Adrenal gland (tissue), 9 donors: ENCODE measurements at regions not wholly inside any gene's neighbourhood (a gene's known extent, or its start where the extent isn't known, plus 50 kb on each side); places are given as distances from the start of the nearest gene placed in this dataset.

Experiments used
- DNase-seq, 7 donors: peaks; one replicate each; pipeline ENCODE4 v3.0.0-alpha.2; 2019 to 2020
- H3K27ac ChIP-seq, 5 donors: fragments of 200-600 bp; sonication (generic) in 4 of 5; 1 replicate in 3 of 5; 2 replicates in 2 of 5; pipeline versions ENCODE4 v1.5.1 to v1.8.0; 2016 to 2020; ENCODE audit warnings: mild to moderate bottlenecking in 1 of 5
- H3K27me3 ChIP-seq: fragments of 200-600 bp; 2 replicates; pipeline ENCODE4 v1.8.0; 2021
- H3K36me3 ChIP-seq, 2 donors: fragments of 200-600 bp; replicated peaks in 1 of 2; 1 replicate in 1 of 2; 2 replicates in 1 of 2; pipeline versions ENCODE4 v1.5.1 to v1.8.0; 2018 to 2022
- H3K4me1 ChIP-seq, 2 donors: fragments of 200-600 bp; replicated peaks in 1 of 2; 1 replicate in 1 of 2; 2 replicates in 1 of 2; pipeline versions ENCODE4 v1.5.1 to v1.8.0; 2018 to 2021
- H3K4me3 ChIP-seq, 4 donors: fragments of 200-600 bp; sonication (generic) in 3 of 4; one replicate each; pipeline ENCODE4 v1.5.1; 2016 to 2018
- H3K9me3 ChIP-seq, 3 donors: fragments of 200-600 bp; sonication (generic) in 1 of 3; replicated peaks in 1 of 3; 1 replicate in 2 of 3; 2 replicates in 1 of 3; pipeline versions ENCODE4 v1.5.1 to v1.8.0; 2016 to 2021
- POLR2A ChIP-seq, 2 donors: fragments of 450-650 bp; IDR thresholded peaks; one replicate each; pipeline ENCODE4 v1.6.1; 2017; ENCODE audit warnings: antibody characterized with exemption in 2 of 2, mild to moderate bottlenecking in 2 of 2, moderate library complexity in 1 of 2
- WGBS, 4 donors: extraction: QIAGEN DNeasy Blood & Tissue Kit in 2 of 4; methylation state at CpG; one replicate each; pipeline versions ENCODE4 v1.1.5 to v1.1.7; 2013 to 2017; 5-methylcytosine and 5-hydroxymethylcytosine counted together
- intact Hi-C, 2 donors: fragments of 100-400 bp; cut with DNase I; formaldehyde crosslinking; loops; one replicate each; pipeline versions ENCODE4 v1.14.1 to v1.15.0; 2022 to 2023
- TF ChIP-seq, protein P1 (sequence below), 6 experiments: fragments of 450-650 bp in 4 of 6; fragments of 200-600 bp in 2 of 6; sonication (generic) in 1 of 6; IDR thresholded peaks; 1 replicate in 5 of 6; 2 replicates in 1 of 6; pipeline versions ENCODE4 v1.5.1 to v1.8.0; 2016 to 2021; ENCODE audit warnings: antibody characterized with exemption in 6 of 6, mild to moderate bottlenecking in 2 of 6, moderate library complexity in 1 of 6
- donor health status: healthy with polysubstance abuse.
- donor health status: Bipolar disorder and iron deficiency.
- donor health status: DM: yes; HTN: yes; CAD: no.
- donor health status: DM: no; HTN: no; CAD: no.
- donor health status: DM: no; HTN: no; CAD: no.

DNA sequence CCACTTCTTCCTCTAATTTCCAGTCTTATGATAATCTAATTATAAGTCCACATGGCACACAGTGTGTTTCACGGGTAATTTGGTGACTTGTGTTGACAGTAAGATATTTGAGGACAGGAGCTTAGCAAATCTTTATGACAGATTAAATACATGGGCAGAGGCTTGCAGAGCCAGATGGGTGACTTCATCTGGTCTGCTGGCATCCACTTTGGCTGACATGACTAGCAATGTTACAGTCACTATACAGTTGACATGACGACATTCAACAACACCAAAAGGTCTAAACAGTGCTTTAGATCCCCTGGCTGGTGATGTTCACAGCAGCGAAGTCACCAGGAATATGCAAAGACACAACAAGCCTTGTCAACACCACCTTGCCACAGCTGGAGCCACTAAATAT is 147.2 kb downstream of the ETS2 start:
- Histone ChIP-seq H3K36me3 (no peaks in the 10 kb centered on the region), H3K9me3 (no peaks in the 10 kb centered on the region), H3K27me3 (no peaks in the 10 kb centered on the region), H3K4me1 (no peaks in the 10 kb centered on the region), H3K27ac (no peak overlapping the region), H3K4me3 (no peak overlapping the region)
- no peak for TF ChIP-seq POLR2A (IDR thresholded peaks at IDR 0.05)
- TF ChIP-seq, protein P1, sequence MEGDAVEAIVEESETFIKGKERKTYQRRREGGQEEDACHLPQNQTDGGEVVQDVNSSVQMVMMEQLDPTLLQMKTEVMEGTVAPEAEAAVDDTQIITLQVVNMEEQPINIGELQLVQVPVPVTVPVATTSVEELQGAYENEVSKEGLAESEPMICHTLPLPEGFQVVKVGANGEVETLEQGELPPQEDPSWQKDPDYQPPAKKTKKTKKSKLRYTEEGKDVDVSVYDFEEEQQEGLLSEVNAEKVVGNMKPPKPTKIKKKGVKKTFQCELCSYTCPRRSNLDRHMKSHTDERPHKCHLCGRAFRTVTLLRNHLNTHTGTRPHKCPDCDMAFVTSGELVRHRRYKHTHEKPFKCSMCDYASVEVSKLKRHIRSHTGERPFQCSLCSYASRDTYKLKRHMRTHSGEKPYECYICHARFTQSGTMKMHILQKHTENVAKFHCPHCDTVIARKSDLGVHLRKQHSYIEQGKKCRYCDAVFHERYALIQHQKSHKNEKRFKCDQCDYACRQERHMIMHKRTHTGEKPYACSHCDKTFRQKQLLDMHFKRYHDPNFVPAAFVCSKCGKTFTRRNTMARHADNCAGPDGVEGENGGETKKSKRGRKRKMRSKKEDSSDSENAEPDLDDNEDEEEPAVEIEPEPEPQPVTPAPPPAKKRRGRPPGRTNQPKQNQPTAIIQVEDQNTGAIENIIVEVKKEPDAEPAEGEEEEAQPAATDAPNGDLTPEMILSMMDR (IDR thresholded peaks at IDR 0.05) = no peak
- 63 to 86% (median 77%) methylated on average over 3 of the region's 3 CpGs for WGBS, 4 donors
- DNase-seq = no peak
- intact Hi-C loops = no loop called here

DNA sequence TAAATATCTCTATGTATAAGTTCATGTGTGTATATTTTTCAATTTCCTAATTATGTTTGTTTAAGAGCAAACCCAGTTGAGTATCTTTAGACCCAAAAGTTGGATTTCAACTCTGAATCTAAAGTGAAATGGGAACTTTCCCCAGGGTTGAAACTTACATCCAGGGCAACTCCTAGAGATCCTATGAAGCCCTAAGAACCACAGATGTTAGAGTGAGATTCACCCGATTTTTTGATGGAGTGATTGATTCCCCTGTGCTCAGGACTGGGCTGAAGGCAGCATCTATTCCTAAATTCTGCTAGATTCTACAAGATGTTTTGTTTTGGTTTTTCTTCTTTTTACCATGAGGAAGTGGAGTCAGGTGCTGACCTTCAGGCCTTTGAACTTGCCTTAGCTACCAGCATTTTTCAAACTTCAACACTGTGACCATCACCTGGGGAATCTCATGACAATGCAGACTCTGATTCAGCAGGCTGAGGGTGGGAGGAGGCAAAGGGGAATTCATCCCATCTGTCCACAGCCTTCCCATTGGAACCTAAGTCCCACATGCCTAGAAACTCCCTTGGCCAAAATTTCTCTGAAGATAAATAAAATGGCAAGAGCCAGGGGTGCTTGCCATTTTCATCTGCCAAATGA is 145.5 kb downstream of the ETS2 start:
- Histone ChIP-seq H3K27ac (no peak overlapping the region), H3K9me3 (no peaks in the 10 kb centered on the region), H3K4me1 (no peaks in the 10 kb centered on the region), H3K27me3 (no peaks in the 10 kb centered on the region), H3K36me3 (no peaks in the 10 kb centered on the region), H3K4me3 (no peak overlapping the region)
- no peak for TF ChIP-seq POLR2A (IDR thresholded peaks at IDR 0.05)
- TF ChIP-seq, protein P1 (IDR thresholded peaks at IDR 0.05) = no peak
- no peak for DNase-seq
- WGBS, 4 donors = 26 to 79% (median 57%) methylated on average over 1 of the region's 1 CpG
- intact Hi-C loops = no loop called here

DNA sequence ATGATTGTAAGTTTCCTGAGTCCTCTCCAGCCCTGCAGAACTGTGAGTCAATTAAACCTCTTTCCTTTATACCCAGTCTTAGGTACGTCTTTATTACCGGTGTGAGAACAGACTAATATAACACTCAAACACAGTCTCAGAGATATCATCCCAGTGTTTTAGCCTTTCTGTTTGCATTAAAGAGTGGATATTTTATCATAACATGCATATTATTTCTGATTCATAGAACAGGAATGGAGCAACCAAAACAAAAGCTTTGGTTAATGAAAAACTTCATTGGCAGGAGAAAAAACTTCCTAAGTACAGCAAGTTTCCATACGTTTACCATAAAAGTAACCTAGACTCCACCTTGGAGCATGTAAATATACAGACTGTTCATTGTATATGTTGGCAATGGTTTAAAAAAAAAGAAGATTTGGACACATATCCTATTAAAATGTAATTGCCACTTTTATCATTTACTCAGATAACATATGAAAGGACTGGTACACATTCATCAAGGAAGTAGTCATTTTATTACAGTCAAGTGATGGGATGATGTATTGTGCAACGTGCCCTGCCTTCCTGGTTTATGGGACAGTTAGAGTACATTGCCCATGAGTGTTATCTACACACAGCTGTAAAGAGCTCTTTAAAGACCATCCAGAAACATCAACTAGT is 144.8 kb downstream of the ETS2 start:
- Histone ChIP-seq H3K9me3 (no peaks in the 10 kb centered on the region), H3K27ac (no peak overlapping the region), H3K27me3 (no peaks in the 10 kb centered on the region), H3K4me3 (no peak overlapping the region), H3K36me3 (no peaks in the 10 kb centered on the region), H3K4me1 (no peaks in the 10 kb centered on the region)
- DNase-seq = no peak
- WGBS, 4 donors = 55 to 67% (median 57%) methylated on average over 4 of the region's 4 CpGs
- intact Hi-C loops = no loop called here
- no peak for TF ChIP-seq POLR2A (IDR thresholded peaks at IDR 0.05)
- TF ChIP-seq, protein P1 (IDR thresholded peaks at IDR 0.05) = no peak

DNA sequence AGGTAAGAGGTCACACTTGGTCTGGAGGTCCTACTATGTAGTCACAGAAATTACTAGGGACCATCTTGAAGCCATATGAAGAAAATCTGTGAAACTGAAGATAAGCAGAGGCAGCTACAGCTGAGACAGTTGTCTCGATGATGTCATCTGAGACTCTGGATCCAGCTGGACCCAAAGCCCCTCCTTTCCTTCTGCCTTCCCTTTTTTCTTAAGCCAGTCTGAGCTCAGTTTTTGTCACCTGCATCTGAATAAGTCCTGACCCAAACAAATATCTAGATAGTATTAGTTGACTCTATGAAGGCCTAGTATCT is 143.3 kb downstream of the ETS2 start:
- Histone ChIP-seq H3K27ac (no peak overlapping the region), H3K36me3 (no peaks in the 10 kb centered on the region), H3K9me3 (no peaks in the 10 kb centered on the region), H3K4me1 (no peaks in the 10 kb centered on the region), H3K27me3 (no peaks in the 10 kb centered on the region), H3K4me3 (no peak overlapping the region)
- 87 to 100% (median 96%) methylated on average over 1 of the region's 1 CpG for WGBS, 4 donors
- TF ChIP-seq POLR2A (IDR thresholded peaks at IDR 0.05) = no peak
- TF ChIP-seq, protein P1 (IDR thresholded peaks at IDR 0.05) = no peak
- no peak for DNase-seq
- intact Hi-C loops = no loop called here
